C4-2B (cell line): ENCODE measurements at regions not wholly inside any gene's neighbourhood (a gene's known extent, or its start where the extent isn't known, plus 50 kb on each side); places are given as distances from the start of the nearest gene placed in this dataset.

Experiments used
- ZFX ChIP-seq: fragments of 450-650 bp; IDR thresholded peaks from 2 replicates; pipeline ENCODE4 v1.6.1; 2017
- TF ChIP-seq, protein P1 (sequence below): fragments of 450-650 bp; conservative IDR thresholded peaks from 2 replicates; pipeline ENCODE4 v1.5.1; 2017; ENCODE audit warnings: mild to moderate bottlenecking

DNA sequence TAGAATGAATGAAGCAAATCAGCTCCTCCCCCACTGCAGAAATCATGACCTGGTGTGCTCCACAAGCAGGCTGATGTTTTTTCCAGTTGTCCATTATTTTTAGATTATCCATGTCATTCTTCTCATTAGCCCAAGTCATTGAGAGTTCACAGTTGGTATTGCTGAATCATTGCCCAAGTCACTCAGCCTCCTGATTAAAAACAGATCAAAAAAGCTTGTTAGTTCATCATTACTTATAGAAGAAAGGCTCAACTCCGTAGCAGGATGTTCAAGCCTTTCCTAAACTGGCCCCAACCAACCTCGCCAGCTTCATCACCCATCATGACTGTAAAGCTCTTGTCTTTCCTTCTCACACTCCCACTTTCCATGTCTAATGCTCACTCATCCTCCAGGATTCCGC, 161.3 kb upstream of the CTTNBP2NL start:
- TF ChIP-seq, protein P1, sequence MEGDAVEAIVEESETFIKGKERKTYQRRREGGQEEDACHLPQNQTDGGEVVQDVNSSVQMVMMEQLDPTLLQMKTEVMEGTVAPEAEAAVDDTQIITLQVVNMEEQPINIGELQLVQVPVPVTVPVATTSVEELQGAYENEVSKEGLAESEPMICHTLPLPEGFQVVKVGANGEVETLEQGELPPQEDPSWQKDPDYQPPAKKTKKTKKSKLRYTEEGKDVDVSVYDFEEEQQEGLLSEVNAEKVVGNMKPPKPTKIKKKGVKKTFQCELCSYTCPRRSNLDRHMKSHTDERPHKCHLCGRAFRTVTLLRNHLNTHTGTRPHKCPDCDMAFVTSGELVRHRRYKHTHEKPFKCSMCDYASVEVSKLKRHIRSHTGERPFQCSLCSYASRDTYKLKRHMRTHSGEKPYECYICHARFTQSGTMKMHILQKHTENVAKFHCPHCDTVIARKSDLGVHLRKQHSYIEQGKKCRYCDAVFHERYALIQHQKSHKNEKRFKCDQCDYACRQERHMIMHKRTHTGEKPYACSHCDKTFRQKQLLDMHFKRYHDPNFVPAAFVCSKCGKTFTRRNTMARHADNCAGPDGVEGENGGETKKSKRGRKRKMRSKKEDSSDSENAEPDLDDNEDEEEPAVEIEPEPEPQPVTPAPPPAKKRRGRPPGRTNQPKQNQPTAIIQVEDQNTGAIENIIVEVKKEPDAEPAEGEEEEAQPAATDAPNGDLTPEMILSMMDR: no peak
- no peak for TF ChIP-seq ZFX
